ENCODE measurements at regions not wholly inside any gene's neighbourhood (a gene's known extent, or its start where the extent isn't known, plus 50 kb on each side); places are given as distances from the start of the nearest gene placed in this dataset.

DNA sequence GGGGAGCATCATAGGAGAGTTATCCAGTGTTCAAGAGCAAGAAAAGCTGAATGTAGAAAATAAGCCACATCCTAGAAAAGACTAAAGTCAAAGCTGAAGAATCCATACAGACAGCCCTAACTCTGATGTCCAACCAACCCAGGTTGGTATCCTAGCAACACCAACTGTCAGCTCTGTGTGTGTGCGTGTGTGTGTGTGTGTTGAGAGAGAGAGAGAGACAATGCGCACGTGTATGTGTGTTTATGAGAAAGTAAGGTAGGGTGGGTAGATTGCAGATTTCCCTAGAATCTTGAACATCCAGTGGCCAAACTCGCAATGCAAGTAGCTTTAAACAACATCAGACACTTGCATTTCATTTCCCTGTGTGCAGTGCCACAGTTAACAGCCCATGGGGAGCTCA lies 274.9 kb downstream of the FAM181B start:
- TF ChIP-seq, protein P1, sequence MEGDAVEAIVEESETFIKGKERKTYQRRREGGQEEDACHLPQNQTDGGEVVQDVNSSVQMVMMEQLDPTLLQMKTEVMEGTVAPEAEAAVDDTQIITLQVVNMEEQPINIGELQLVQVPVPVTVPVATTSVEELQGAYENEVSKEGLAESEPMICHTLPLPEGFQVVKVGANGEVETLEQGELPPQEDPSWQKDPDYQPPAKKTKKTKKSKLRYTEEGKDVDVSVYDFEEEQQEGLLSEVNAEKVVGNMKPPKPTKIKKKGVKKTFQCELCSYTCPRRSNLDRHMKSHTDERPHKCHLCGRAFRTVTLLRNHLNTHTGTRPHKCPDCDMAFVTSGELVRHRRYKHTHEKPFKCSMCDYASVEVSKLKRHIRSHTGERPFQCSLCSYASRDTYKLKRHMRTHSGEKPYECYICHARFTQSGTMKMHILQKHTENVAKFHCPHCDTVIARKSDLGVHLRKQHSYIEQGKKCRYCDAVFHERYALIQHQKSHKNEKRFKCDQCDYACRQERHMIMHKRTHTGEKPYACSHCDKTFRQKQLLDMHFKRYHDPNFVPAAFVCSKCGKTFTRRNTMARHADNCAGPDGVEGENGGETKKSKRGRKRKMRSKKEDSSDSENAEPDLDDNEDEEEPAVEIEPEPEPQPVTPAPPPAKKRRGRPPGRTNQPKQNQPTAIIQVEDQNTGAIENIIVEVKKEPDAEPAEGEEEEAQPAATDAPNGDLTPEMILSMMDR (IDR thresholded peaks at IDR 0.05), result no peak
- no peak for TF ChIP-seq POLR2A (IDR thresholded peaks at IDR 0.05)

All from heart left ventricle (tissue), 13 donors.